GM21526 (cell line): ENCODE measurements at regions not wholly inside any gene's neighbourhood (a gene's known extent, or its start where the extent isn't known, plus 50 kb on each side); places are given as distances from the start of the nearest gene placed in this dataset.
"Not testable (repeated sequence)": the region's sequence is repeated elsewhere in the genome, so short reads cannot be mapped to it uniquely, and the experiment has no call there.

ENCODE experiments used
- ATAC-seq: cut with Tn5 transposase; IDR thresholded peaks from one replicate; pipeline ENCODE4 v1.9.1; 2021; ENCODE audit warnings: moderate library complexity; ENCODE audit not compliant: unreplicated experiment, low FRiP score

DNA sequence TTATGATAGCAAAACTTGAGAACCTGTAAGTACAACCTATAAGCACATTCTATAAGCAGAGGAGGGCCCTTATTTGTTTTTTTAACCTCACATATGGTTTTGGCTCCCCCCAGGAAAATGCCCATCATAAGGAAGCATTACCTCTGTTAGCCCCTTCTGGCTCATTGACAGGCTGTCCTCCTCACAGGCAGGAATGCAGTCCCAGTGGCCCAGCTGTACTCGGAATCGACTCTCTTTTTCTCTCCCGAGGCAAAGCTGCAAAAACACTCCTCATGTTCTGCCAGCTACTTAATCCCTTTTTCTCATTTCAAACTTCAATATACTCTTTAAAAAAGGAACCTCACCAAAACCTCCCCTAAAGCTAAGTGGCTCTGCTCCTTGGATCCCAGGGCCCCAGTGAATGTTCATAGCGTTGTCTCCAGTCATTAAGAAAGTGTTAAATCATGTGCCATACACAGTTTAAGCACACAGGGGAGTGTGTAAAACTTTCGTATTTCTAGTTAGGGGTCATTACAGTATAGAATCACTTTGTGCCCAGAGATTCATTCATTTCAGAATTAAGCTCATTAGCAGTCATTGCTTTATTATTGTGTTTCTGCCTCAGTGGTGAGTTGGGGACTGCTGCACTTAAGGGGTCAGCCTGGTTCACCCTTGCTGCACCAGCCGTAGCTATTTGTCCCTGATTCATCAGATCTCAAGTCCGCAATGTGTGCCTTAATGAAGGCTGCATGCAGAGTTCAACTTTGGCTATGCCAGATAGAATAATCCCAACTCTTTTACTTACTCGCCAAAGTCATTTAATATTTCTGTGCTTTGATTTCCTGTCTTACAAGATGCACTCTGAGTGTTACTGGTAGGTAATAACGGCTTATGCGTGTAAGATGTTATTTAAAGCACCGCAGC is 57.6 kb downstream of the JRKL start:
- ATAC-seq = no peak

GRCh38 chr11:96448225-96448624 is 58.4 kb downstream of the JRKL start:
- no peak for ATAC-seq

DNA sequence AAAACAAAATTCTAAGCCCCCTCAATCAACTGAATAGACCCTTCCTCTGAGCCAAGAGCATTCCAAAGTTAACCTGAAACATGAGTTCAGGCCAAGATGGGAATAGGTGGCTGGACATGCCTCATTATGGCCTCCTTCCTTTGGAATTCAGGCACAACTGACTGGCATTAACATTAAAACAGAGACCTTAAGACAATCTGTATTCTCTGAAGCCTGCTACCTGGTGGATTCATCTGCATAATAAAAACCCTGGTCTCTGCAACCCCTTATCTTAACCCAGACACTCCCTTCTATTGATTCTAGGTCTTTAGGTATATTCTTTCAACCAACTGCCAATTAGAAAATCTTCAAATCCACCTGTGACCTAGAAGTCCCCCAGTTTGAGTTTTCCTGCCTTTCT is 66.3 kb downstream of the JRKL start:
- ATAC-seq = no peak

DNA sequence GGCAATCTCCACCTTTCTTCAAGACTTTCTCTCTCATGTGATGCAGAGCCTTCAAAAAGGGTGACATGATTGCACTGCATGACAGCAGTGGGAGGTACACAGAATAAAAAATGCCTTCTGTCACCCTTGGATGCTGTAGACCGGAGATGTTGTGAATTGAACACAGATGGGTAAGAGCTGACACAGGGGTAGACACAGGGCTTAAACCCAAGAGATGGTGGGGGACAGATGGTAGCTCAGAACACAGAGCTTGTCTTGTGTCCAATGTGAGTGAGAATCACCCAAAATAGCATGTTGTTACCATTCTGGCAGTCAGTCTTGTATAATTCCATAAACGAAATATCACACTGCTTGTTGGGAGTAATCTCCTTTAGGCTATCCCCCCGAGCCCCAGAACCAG is 69.9 kb downstream of the JRKL start:
- ATAC-seq = no peak

DNA sequence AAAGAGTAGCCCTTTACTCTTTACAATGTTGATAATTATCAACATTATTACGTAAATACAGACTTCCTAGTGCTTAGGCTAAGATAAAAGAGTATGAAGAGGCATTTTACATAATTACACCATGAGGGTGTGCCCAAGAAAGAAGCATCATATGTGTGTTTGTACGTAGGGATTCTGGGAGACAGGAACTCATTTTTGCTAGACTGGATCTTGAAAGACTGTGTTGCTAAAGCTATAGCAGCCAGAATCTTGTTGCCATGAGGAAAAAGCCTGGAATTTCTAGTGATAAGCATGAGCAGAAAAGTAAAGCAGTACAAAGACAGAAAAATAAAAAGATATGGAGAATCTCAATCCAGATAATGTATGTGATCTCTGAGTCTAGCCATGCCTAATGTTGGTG is 72.1 kb downstream of the JRKL start:
- no peak for ATAC-seq

DNA sequence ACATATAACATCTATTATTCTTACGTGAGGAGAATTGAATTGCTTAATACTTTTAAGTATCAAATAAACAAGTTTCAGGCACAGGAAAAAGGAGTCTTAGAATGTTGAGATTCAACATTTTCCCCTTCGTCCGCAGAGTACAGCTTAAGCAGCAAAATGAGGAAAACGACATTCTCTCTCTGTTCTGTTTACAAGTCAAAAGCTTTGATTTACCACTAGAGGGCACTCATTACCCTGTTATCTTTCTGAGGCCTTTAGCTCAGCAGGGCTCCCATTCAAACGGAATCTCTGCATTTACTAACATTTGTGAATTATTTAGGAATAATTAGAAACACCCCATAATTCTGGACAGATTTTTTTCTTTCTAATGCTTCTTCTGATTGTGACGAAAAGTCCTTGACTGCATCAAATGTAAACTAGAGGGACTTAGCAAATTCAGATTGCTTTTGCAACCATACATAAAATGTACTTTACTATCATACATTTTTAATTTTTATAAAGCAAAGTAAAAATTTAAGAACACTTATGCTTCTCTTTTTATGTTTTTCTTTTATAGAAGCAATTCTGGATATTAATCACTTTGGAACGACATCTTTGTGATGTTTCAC is 75.0 kb downstream of the JRKL start:
- ATAC-seq = peak; percentile 90

- ATAC-seq = no peak
Measured at GRCh38 chr11:96465512-96465911, 75.7 kb downstream of the JRKL start.

GRCh38 chr11:96466607-96467006 is 76.8 kb downstream of the JRKL start:
- ATAC-seq = no peak

- no peak for ATAC-seq
Measured at GRCh38 chr11:96469776-96470175, 80.0 kb downstream of the JRKL start.

DNA sequence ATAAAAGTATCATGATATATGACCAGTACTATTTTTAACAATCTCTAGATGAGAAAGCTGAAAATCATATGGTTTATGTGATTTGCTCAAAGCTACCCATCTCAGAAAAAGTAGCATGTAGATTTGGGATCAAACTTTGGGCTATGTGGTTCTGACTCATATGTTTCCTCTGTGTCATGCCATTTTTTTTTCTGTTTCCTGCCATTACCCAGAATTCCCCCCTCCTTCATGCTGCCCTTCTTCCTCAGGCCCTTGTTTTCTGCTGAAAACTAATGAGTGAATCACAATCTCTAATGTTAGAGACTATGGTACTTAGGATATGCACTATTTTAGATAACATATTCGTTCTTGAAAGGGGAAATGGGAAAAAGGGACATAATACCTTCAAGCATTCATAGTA is 80.7 kb downstream of the JRKL start:
- ATAC-seq = no peak

DNA sequence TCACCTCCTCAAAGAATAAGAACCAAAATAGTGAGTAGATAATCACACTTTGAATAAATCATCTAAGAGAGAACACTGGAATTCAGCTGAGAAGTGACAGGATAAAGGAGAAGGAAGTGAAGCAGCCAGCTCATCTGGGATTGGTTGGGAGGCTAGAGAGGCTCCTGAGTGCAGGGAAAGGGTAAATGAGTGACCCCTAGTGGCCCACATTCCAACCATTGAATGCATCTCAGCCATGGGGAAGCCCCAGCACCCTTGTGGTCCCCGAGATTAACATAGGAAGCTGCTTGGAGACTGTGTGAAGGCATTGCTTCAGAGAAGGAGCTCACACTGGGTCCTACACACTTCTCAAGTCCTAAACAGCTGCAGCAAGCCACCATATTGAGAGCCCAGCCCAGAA is 82.3 kb downstream of the JRKL start:
- ATAC-seq = no peak

GRCh38 chr11:96474263-96474662 is 84.5 kb downstream of the JRKL start:
- ATAC-seq = no peak

DNA sequence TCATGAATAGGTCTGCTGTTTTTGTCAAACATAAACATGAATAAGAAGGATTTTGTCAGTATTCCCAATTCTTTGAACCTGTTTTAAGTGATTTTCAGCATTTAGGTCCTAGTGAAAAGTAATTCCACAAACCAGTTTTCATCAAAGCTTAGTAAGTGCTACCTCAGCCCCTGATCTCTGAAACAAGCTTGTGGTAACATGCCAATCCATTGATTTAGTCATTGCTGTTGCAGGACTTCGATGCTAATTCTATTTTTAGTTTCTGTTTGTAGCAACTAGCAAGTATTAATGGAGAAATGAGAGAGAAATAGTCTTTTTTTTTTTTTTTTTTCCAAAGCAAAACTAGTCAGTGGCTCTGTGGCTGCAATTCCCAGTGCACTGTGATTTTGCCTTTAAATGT is 91.4 kb downstream of the JRKL start:
- no peak for ATAC-seq

DNA sequence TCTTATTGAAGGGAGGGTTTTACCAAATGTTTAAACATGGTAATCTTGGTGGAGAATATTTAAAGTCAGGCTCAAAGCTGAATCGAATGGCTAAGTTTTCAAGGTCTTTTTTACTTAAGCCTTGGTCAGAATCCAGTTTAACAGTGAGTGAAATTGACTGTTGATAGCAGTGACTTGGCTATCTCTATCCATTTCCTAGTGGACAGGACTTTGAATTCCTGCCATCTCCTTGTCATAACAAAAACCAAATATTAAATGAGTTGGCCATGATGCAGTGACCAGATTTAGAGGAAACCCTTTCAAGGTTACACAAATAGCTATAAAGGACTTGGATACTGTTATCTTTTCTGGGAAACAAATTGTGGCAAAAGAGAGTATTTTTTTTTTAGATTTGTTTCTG is 92.0 kb downstream of the JRKL start:
- ATAC-seq = no peak

DNA sequence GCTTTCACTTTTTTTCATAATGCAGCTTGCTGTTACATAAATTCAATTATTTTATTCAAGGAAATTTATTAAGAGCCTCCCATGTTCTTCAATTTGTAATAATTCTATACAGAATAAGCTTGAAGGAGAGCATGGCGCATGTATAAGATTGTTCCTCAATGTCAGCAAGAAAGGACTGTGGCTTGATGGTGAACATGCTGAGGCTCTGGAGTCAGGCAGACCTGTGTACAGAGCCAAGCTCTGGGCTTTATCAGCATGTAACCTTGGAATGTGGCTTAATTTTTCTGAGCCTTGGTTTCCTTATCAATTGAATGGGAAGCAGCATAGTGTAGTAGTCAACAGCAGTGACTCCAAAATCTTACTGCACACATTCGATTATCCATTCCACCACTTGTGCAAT is 92.4 kb downstream of the JRKL start:
- no peak for ATAC-seq

DNA sequence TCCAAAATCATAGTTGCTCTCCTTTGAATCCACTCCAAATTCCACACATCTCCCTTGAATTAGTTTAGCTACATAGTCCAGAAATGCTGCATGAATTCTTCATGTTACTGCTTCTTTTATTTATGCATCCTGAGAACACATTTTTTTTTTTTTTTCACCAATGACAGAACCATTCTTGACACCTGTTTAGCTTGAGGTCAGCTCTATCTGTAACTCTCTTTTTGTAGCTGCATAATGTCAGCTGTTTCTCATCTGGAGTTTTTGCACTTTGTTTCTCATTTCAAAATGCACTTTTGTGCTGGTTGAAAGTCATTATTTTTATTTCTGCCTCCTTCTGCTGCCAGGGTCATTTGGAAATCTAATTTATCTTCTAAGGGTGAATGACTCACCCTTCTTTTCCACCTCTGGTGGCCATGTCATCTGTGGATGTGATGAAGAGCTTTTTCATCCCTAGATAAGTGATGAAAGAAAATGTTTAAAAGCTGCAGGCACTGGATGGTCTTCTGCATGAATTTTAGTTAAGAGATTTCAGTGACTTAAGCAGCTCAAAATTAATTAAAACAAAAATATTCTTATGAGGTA is 93.7 kb downstream of the JRKL start:
- ATAC-seq = no peak

GRCh38 chr11:96484361-96484760 is 94.5 kb downstream of the JRKL start:
- ATAC-seq = no peak

- ATAC-seq = no peak
Measured at GRCh38 chr11:96486890-96487611, 97.2 kb downstream of the JRKL start.

DNA sequence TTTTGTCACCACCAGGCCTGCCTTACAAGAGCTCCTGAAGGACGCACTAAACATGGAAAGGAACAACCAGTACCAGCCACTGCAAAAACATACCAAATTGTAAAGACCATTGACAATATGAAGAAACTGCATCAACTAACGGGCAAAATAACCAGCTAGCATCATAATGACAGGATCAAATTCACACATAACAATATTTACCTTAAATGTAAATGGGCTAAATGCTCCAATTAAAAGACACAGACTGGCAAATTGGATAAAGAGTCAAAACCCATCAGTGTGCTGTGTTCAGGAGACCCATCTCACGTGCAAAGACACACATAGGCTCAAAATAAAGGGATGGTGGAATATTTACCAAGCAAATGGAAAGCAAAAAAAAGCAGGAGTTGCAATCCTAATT is 99.1 kb downstream of the JRKL start:
- not testable (repeated sequence) for ATAC-seq

DNA sequence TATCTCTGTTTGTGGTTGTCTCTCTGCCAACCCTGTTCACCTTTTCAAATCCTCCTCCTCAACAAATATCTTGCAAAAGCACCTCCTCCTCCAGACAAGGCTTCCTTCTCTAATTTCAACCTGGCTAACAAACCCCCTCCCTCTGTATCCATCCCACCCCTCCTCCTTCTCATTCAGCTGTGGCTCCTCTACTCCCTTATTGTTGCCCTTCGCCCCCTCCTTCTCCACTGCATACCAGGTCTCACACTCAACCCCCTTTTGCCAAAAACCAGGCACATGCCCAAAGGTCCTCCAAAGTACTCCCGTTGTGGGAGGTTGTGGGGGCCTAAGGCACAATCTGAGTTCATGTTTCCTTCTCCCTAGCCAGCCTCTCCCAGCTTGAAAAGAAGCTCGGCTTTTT is 110.6 kb downstream of the JRKL start:
- ATAC-seq = no peak

GRCh38 chr11:96506041-96506440 is 116.2 kb downstream of the JRKL start:
- no peak for ATAC-seq
